Central memory CD8-positive, alpha-beta T cell (primary cell): ENCODE measurements at regions not wholly inside any gene's neighbourhood (a gene's known extent, or its start where the extent isn't known, plus 50 kb on each side); places are given as distances from the start of the nearest gene placed in this dataset.

ENCODE experiments used
- ATAC-seq: fragments of 150-1000 bp; cut with Tn5 transposase; replicated peaks from 2 replicates; pipeline ENCODE4 v1.10.0; 2022; ENCODE audit warnings: mild to moderate bottlenecking, moderate FRiP score, moderate number of reproducible peaks; ENCODE audit not compliant: poor library complexity, severe bottlenecking; ENCODE audit errors: extremely low read depth
- DNase-seq, 2 donors: peaks; one replicate each; pipeline ENCODE4 v3.0.0; 2021; ENCODE audit warnings: low spot score in 2 of 2
- H3K27ac Mint-ChIP-seq: one replicate; pipeline ENCODE4 v1.8.0; 2022; ENCODE audit warnings: low read depth, mild to moderate bottlenecking, moderate library complexity, mixed read lengths
- H3K27me3 Mint-ChIP-seq: one replicate; pipeline ENCODE4 v1.8.0; 2022; ENCODE audit warnings: mixed read lengths
- H3K36me3 Mint-ChIP-seq: one replicate; pipeline ENCODE4 v1.8.0; 2022; ENCODE audit warnings: mild to moderate bottlenecking, moderate library complexity, mixed read lengths; ENCODE audit not compliant: insufficient read depth
- H3K4me1 Mint-ChIP-seq: one replicate; pipeline ENCODE4 v1.8.0; 2022; ENCODE audit warnings: mixed read lengths
- H3K4me3 Mint-ChIP-seq: one replicate; pipeline ENCODE4 v1.8.0; 2022; ENCODE audit warnings: mild to moderate bottlenecking, moderate library complexity, mixed read lengths
- H3K9me3 Mint-ChIP-seq: one replicate; pipeline ENCODE4 v1.8.0; 2022; ENCODE audit warnings: mixed read lengths

DNA sequence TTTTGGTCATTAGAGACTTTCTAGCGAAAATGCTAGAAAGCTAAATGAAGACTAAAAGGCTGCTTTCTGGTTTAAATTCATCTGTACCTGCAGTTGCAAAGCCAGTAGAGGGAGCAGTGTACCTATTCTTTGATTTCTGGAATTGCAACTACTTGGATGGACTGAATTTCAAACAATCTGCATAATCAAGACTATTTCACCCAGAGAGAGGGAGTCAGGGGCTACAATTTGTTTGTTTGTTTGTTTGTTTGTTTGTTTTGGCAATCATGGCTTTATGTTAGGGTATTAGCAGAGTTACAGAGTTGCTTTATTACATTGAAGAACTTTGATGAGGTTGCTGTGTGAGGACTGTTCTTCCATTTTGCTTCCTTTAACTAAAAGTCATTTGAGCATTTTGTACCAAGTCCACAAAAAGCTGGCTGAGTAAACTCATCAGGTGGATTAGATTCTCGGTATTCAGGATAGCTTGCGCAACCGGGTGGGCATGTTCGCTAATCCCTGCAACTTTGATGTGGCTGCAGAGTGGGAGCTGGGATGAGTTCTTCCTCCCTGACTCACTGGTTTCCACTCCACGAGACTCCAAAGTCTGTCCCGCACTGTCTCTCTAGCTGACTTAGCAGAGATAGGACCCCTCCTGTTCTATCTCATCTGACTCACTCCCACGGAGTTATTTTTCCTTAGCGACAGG is 80.0 kb upstream of the TUT7 start:
- Mint-ChIP-seq H3K27ac (no peak overlapping the region), H3K4me1 (no peaks in the 10 kb centered on the region), H3K4me3 (no peak overlapping the region), H3K9me3 (peaks cover 5% of the 10 kb centered on the region), H3K36me3 (no peaks in the 10 kb centered on the region), H3K27me3 (peaks cover 66% of the 10 kb centered on the region)
- DNase-seq (no peak), ATAC-seq (no peak)

DNA sequence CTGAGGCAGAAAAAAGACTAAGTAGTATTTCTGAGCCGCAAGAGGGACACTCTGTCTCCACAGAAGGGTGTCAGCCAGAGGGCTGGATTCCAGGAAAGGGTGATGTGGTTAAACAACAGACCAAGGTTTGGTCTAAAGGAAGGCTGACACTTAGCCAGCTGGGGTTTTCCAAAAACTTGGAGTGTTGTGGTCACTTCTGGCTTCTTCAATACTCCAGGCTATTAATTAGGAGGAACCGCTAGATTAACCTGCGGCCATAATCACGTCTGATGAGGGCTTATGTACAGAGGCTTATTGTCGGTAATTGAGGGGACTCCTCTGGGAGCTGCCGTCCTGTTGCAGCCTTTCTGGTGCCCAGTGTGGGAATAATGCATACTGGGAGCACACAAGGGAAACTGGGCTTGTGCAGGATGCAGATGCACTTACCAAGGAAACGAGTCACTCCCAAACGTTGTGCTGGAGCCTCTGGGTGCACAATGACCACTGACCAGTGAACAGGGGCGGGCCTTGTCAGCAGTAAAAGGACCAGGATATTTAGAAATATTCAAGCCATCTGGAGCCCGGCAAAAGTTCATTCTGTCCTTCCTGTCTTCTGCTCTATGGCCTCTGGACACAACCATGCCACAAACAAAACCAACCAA is 70.2 kb upstream of the TUT7 start:
- Mint-ChIP-seq H3K4me1 (no peaks in the 10 kb centered on the region), H3K27ac (no peak overlapping the region), H3K4me3 (no peak overlapping the region), H3K9me3 (no peaks in the 10 kb centered on the region), H3K27me3 (peaks cover 31% of the 10 kb centered on the region), H3K36me3 (no peaks in the 10 kb centered on the region)
- no peak for ATAC-seq
- no peak for DNase-seq

DNA sequence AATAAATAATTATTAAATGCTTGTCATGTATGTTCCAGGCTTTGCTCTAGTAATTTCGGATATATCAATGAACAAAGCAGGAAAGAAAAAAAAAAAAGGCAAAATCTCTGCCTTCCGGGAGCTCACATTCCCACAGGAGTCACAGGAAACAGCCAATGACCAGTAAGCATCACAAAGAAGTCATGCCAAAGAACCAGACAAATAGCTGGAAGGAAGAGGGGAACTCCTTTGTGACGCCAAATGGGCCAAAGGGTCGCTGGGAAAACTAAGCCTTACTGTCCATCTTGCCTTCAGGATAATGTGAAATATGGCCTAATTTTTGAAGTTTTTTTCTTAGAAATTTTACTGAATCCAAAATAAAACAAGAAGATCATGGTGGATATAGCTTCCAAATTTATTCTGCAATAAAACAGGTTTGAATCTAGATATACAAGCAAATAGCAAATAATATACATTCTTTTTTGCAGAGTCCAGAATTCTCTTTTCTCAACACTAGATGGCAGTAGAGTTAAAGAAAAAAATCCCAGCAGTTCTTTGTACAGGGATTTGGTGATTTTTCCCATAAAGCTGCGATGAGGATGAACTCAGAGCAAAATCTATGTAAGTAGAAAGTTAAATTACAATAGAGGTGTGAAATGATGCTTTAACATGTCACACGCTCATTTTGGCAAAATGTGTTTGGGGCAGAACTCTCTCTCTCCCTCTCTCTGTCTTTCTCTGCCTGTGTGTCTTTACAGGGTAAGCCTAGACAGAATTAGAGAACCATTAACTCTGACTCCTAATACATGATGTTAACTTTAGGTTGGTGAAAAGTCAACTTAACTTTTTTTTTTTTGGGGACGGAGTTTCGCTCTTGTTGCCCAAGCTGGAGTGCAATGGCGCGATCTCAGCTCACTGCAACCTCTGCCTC is 60.0 kb upstream of the TUT7 start:
- no peak for ATAC-seq

DNA sequence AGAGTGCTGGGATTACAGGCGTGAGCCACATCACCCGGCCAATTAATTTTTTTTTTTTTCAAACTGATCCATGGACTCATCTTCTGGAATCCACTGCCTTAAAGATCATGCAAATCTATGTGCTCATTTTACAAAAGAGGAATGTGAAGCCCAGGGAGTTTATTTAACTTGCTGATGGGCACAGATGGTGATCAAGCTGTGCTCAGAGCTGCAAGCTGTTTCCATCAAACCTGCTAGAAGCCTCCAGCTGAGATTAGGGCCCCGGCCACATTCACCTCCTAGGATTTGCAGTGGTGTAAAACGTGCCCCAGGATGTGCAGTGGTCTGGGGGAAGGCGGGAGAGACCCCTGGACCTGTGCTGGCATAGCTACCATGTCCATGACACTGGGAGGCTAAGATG is 56.1 kb upstream of the TUT7 start:
- H3K9me3 Mint-ChIP-seq, result no peaks in the 10 kb centered on the region
- DNase-seq (no peak), ATAC-seq (no peak)
- no peak overlapping the region for H3K4me3 Mint-ChIP-seq
- H3K27me3 Mint-ChIP-seq, result peaks cover 67% of the 10 kb centered on the region
- no peaks in the 10 kb centered on the region for H3K4me1 Mint-ChIP-seq
- H3K36me3 Mint-ChIP-seq, result no peaks in the 10 kb centered on the region
- H3K27ac Mint-ChIP-seq, result no peak overlapping the region

More for the DNA sequence above, 60.0 kb upstream of the TUT7 start:
- no peak for DNase-seq
- H3K4me1 Mint-ChIP-seq, result no peaks in the 10 kb centered on the region
- no peaks in the 10 kb centered on the region for H3K36me3 Mint-ChIP-seq
- no peak overlapping the region for H3K27ac Mint-ChIP-seq
- no peaks in the 10 kb centered on the region for H3K9me3 Mint-ChIP-seq
- no peak overlapping the region for H3K4me3 Mint-ChIP-seq
- H3K27me3 Mint-ChIP-seq, result peaks cover 29% of the 10 kb centered on the region

DNA sequence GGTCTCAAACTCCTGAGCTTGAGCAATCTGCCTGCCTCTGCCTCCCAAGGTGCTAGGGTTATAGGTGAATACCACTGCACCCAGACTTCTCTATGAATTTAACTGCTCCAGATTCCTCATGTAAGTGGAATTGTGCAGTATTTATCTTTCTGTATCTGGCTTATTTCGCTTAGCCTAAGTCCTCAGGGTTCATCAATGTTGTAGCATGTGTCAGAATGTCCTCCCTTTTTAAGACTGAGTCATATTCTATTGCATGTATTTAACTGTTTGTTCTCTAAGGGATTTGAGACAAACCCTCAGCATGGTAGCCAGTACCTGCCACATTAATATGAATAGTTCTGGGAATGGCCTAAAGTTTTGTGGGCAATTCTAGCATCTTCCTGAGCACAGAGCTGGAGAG is 53.9 kb upstream of the TUT7 start:
- no peaks in the 10 kb centered on the region for H3K9me3 Mint-ChIP-seq
- no peak for ATAC-seq

DNA sequence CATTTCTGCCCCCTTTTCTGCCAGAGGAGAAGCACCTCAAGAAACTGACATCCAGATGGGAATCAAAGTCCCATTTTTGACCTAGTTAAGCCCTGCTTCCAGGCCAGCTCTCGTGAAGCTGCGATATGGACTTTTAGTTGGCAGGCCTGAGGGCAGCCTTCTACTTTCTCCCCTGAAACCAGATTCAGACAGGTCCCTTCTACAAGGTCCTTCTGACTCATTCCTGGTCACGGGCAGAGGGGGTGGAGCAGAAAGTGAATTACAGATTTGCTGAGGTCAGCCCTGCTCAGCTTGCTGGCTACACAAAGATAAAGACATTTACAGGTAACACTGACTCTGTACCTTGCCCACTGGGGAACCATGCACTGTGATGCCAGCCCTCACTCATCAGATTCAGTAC is 52.8 kb upstream of the TUT7 start:
- ATAC-seq, result no peak
- Mint-ChIP-seq H3K9me3 (no peaks in the 10 kb centered on the region), H3K4me1 (peaks cover 6% of the 10 kb centered on the region), H3K4me3 (no peak overlapping the region), H3K36me3 (no peaks in the 10 kb centered on the region), H3K27me3 (peaks cover 81% of the 10 kb centered on the region), H3K27ac (no peak overlapping the region)
- DNase-seq, result no peak

More for the DNA sequence above, 53.9 kb upstream of the TUT7 start:
- Mint-ChIP-seq H3K36me3 (no peaks in the 10 kb centered on the region), H3K4me1 (no peaks in the 10 kb centered on the region), H3K27ac (no peak overlapping the region), H3K4me3 (no peak overlapping the region), H3K27me3 (peaks cover 77% of the 10 kb centered on the region)
- DNase-seq, result no peak

DNA sequence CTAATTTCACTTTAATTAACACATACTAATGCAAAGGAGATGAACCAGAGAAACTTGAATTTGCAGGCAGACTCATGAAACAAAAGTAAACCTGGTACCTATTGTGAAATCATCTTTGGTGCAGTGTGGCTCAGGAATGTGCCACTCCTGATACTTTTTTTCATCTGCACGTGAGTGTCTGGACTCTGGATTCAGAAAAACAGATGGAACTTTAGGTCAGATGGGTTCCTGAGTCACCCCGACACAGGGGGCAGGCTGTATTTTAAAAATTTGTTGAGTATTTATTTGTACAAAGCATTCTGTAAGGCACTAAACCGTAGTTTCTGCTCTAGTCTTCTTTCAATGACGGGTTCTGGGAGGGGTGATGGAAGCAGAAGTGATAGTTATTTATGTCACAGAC is 52.2 kb upstream of the TUT7 start:
- Mint-ChIP-seq H3K27ac (no peak overlapping the region), H3K4me1 (peaks cover 6% of the 10 kb centered on the region), H3K36me3 (no peaks in the 10 kb centered on the region), H3K4me3 (no peak overlapping the region), H3K9me3 (no peaks in the 10 kb centered on the region), H3K27me3 (peaks cover 74% of the 10 kb centered on the region)
- DNase-seq (no peak), ATAC-seq (no peak)

DNA sequence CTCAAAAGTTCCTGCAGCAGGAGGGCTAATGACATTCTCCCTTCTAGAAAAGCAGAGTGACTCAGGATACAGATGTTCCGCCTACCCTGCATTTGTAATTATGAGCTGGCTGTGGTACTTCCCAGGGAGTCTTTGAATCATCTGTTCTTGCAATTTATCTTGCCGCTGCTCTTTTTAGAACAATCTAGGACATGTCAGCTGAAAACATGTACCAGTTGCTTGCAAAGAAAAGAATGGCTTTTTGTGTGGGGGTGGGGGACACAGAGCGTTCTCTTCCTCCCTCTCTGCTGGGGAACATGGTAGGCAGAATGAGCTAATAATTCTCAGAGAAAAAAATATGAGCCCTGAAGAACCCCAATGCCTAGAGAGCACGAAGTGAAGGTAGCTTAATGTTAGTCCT is 51.7 kb upstream of the TUT7 start:
- H3K27ac Mint-ChIP-seq, result no peak overlapping the region
- no peaks in the 10 kb centered on the region for H3K36me3 Mint-ChIP-seq
- no peaks in the 10 kb centered on the region for H3K9me3 Mint-ChIP-seq
- ATAC-seq, result no peak
- H3K4me3 Mint-ChIP-seq, result no peak overlapping the region
- DNase-seq, result no peak
- H3K27me3 Mint-ChIP-seq, result peaks cover 70% of the 10 kb centered on the region
- peaks cover 6% of the 10 kb centered on the region for H3K4me1 Mint-ChIP-seq

DNA sequence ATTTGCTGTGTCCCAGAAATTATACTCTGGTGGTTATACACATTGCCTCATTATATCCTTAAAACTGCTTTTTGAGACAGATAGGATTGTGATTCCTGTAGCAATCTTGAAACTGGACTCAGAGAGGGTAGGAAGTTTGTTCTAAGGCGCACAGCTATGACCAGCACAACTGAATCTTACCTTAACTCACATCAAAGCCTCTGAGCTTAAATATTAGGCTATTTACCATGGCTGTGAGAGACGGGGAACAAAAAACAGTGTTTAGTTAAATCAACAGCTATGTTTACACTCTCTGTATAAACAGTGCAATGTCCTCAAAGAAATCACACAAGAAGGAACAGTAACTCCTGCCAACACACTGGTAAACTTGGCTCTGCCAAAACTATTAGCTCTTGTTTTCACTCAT is 50.9 kb upstream of the TUT7 start:
- H3K27ac Mint-ChIP-seq, result no peak overlapping the region
- no peaks in the 10 kb centered on the region for H3K36me3 Mint-ChIP-seq
- peaks cover 64% of the 10 kb centered on the region for H3K27me3 Mint-ChIP-seq

More for the DNA sequence above, 50.9 kb upstream of the TUT7 start:
- Mint-ChIP-seq H3K4me1 (peaks cover 6% of the 10 kb centered on the region), H3K4me3 (no peak overlapping the region), H3K9me3 (no peaks in the 10 kb centered on the region)
- ATAC-seq (no peak), DNase-seq (no peak)
